Peyer's patch (tissue), 4 donors: ENCODE measurements at regions not wholly inside any gene's neighbourhood (a gene's known extent, or its start where the extent isn't known, plus 50 kb on each side); places are given as distances from the start of the nearest gene placed in this dataset.

Source experiments
- POLR2A ChIP-seq, 2 donors: fragments of 450-650 bp; IDR thresholded peaks; one replicate each; pipeline ENCODE4 v1.5.1; 2017; ENCODE audit warnings: antibody characterized with exemption in 2 of 2, mild to moderate bottlenecking in 2 of 2, moderate library complexity in 2 of 2
- TF ChIP-seq, protein P1 (sequence below), 6 experiments: fragments of 450-650 bp in 4 of 6; fragments of 200-600 bp in 2 of 6; sonication (generic) in 1 of 6; IDR thresholded peaks; one replicate each; pipeline ENCODE4 v1.5.1; 2017 to 2019; ENCODE audit warnings: antibody characterized with exemption in 6 of 6, mild to moderate bottlenecking in 3 of 6, moderate library complexity in 1 of 6

- TF ChIP-seq, protein P1, sequence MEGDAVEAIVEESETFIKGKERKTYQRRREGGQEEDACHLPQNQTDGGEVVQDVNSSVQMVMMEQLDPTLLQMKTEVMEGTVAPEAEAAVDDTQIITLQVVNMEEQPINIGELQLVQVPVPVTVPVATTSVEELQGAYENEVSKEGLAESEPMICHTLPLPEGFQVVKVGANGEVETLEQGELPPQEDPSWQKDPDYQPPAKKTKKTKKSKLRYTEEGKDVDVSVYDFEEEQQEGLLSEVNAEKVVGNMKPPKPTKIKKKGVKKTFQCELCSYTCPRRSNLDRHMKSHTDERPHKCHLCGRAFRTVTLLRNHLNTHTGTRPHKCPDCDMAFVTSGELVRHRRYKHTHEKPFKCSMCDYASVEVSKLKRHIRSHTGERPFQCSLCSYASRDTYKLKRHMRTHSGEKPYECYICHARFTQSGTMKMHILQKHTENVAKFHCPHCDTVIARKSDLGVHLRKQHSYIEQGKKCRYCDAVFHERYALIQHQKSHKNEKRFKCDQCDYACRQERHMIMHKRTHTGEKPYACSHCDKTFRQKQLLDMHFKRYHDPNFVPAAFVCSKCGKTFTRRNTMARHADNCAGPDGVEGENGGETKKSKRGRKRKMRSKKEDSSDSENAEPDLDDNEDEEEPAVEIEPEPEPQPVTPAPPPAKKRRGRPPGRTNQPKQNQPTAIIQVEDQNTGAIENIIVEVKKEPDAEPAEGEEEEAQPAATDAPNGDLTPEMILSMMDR (IDR thresholded peaks at IDR 0.05): no peak
- TF ChIP-seq POLR2A (IDR thresholded peaks at IDR 0.05): no peak
Measured at GRCh38 chr6:54559136-54559535, 250.9 kb downstream of the TINAG start.
